Adrenal gland (tissue), 5 donors: ENCODE measurements at regions not wholly inside any gene's neighbourhood (a gene's known extent, or its start where the extent isn't known, plus 50 kb on each side); places are given as distances from the start of the nearest gene placed in this dataset.

Experiments used
- CTCF ChIP-seq, 6 experiments: fragments of 450-650 bp in 4 of 6; fragments of 200-600 bp in 2 of 6; sonication (generic) in 1 of 6; IDR thresholded peaks; 1 replicate in 5 of 6; 2 replicates in 1 of 6; pipeline versions ENCODE4 v1.5.1 to v1.8.0; 2016 to 2021; ENCODE audit warnings: antibody characterized with exemption in 6 of 6, mild to moderate bottlenecking in 2 of 6, moderate library complexity in 1 of 6
- POLR2A ChIP-seq, 2 donors: fragments of 450-650 bp; IDR thresholded peaks; one replicate each; pipeline ENCODE4 v1.6.1; 2017; ENCODE audit warnings: antibody characterized with exemption in 2 of 2, mild to moderate bottlenecking in 2 of 2, moderate library complexity in 1 of 2
- donor health status: DM: no; HTN: no; CAD: no.

- TF ChIP-seq CTCF (IDR thresholded peaks at IDR 0.05) (no peak), POLR2A (IDR thresholded peaks at IDR 0.05) (no peak)
These were observed 253.7 kb downstream of the PDHA2 start for GRCh38 chr4:96093563-96093962.
